ENCODE measurements at regions not wholly inside any gene's neighbourhood (a gene's known extent, or its start where the extent isn't known, plus 50 kb on each side); places are given as distances from the start of the nearest gene placed in this dataset.

DNA sequence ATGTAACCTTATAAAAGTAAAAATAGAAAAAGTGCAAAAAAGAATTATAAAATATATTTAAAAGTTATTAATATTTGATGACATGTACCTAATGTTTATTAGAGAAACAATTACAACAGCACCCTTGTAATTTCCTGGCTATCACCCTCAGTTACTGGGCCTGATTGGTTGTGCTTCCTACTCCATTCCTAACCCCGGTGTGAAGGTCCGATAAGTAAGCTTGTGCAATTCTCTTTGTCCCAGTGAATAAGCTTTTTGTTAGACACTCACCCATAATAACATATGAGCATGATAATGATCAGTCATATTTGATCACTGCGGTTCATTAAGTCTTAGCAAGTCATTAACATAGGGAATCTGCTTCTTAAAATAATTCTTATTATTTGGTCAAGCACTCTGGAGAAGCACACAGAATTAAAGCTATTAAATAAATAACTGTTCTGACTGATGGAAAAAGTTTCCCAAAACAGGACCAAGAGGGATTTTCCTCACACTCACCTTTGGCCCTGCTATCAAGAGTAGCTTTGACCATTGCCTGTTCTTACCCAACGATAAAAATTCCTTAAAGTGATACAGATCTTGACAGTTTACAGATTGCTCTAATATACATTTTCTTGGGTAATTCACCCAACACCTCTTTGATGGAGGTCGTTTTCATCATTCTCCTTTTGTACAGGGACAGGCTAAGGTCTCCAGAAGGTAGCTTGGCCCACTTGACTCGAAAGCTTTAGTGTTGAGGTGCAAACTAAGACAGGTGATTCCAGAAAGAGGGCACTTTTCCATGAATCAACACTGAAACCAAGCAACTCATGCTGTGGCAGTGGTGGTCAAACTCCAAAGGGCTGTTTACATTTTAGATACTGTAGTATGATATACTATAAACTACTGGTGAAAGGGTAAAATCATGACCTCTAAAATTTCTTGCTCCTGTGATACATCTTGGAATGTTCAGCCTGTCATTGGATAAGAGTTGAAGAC, 543.0 kb upstream of the KCNMB2 start:
- no peak overlapping the region for H3K4me3 ChIP-seq (ENCODE audit: low read depth, low read length)
- no peaks in the 10 kb centered on the region; the same call in 1 of the 2 replicates for H3K9me3 ChIP-seq (ENCODE audit: control insufficient read depth, insufficient read depth, low read length)
- no peaks in the 10 kb centered on the region for H3K27me3 ChIP-seq (ENCODE audit: control insufficient read depth, insufficient read depth, low read length)
- H3K27ac ChIP-seq (ENCODE audit: low read depth, low read length) = no peak overlapping the region
- POLR2A ChIA-PET = no interaction called here
- CTCF ChIA-PET = interaction anchor here (0.6 kb wide), 1 partner anchor 430 kb away, joined by 4 read pairs; no protein-coding TSS in a partner anchor
- no peak for DNase-seq (ENCODE audit: low read depth, low spot score)
- TF ChIP-seq, protein P1, sequence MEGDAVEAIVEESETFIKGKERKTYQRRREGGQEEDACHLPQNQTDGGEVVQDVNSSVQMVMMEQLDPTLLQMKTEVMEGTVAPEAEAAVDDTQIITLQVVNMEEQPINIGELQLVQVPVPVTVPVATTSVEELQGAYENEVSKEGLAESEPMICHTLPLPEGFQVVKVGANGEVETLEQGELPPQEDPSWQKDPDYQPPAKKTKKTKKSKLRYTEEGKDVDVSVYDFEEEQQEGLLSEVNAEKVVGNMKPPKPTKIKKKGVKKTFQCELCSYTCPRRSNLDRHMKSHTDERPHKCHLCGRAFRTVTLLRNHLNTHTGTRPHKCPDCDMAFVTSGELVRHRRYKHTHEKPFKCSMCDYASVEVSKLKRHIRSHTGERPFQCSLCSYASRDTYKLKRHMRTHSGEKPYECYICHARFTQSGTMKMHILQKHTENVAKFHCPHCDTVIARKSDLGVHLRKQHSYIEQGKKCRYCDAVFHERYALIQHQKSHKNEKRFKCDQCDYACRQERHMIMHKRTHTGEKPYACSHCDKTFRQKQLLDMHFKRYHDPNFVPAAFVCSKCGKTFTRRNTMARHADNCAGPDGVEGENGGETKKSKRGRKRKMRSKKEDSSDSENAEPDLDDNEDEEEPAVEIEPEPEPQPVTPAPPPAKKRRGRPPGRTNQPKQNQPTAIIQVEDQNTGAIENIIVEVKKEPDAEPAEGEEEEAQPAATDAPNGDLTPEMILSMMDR (IDR thresholded peaks at IDR 0.05; ENCODE audit: low read depth, low read length) = no peak

DNA sequence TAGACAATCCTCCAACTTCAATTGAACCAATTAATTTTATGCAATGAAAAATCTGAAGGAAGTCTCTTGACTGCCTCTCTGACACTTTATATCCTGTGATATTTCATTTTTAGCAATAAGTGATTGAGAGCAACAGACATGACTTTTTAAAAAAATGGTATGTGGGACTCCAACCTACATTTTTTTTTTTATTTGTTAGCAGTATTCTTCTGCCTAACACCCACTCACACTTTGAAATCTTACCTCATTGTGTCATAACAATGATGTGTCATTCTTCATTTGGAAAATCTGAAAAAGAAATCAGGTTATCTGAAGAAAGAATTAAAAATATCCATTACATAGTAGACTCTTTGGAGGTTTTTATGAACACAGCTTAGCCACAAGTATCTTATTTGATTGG, 541.3 kb upstream of the KCNMB2 start:
- ChIA-PET CTCF (interaction anchor here (1.8 kb wide), 1 partner anchor 391 kb away, joined by 4 read pairs; no protein-coding TSS in a partner anchor), POLR2A (no interaction called here)
- TF ChIP-seq, protein P1 (IDR thresholded peaks at IDR 0.05; ENCODE audit: low read depth, low read length) = no peak
- H3K27ac ChIP-seq (ENCODE audit: low read depth, low read length) = no peak overlapping the region
- no peak overlapping the region for H3K4me3 ChIP-seq (ENCODE audit: low read depth, low read length)
- DNase-seq (ENCODE audit: low read depth, low spot score) = no peak
- no peaks in the 10 kb centered on the region for H3K27me3 ChIP-seq (ENCODE audit: control insufficient read depth, insufficient read depth, low read length)
- no peaks in the 10 kb centered on the region; the same call in 1 of the 2 replicates for H3K9me3 ChIP-seq (ENCODE audit: control insufficient read depth, insufficient read depth, low read length)

DNA sequence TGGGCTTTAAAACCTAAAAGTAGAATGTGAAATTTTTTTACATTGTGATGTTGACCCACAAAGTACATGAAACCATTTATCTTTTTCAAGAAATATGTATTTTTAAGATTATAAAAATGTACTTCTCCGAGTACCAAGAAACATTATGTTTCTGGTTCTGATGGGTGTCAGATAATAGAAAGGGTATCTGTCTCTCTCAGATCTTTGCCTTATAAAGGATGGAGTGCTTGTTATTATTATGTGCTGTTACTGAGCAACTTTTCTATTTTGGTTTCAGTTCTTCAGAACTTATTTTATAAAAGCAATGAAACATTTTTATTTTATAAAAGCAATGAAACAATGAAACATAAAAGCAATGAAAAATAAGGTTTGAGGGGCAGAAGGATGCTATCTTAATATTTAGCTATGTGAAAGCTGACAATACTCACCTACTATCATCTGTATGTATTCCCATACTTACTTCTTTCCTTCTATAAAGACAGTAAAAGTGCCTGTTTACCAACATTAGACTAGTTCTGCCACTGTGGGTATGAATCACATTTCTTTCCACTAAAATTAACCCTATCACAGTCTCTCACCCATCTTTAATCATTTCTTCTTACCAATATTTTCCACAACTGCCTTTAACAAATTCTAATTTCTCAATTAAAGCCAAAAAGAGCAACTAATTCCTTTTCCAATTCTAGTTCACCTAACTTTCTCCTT, 540.7 kb upstream of the KCNMB2 start:
- POLR2A ChIA-PET = no interaction called here
- CTCF ChIA-PET = interaction anchor here (1.8 kb wide), 1 partner anchor 390 kb away, joined by 4 read pairs; no protein-coding TSS in a partner anchor

DNA sequence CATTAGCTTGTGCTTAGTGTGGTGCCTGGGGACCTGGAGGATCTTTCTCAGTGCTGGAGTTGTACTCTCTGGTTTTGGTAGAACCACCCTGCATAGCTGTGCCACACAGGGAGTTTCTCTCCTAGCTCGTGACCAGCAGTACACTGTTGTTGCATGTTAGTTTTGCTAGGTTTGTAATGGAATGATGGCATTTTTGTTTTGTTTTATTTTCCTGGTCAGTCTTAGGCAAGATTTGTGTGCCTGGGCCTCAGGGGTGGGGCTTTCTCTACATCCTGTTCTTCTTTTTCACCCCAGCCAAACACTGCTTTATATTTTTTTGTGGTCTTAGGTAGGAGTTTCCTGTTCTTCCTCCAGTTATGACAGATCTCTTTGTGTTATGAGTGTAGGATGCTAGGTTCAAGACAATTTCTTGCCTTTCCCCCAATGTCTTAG, 534.5 kb upstream of the KCNMB2 start:
- POLR2A ChIA-PET = no interaction called here
- H3K27me3 ChIP-seq (ENCODE audit: control insufficient read depth, insufficient read depth, low read length) = no peaks in the 10 kb centered on the region
- no peak overlapping the region for H3K27ac ChIP-seq (ENCODE audit: low read depth, low read length)
- CTCF ChIA-PET = interaction anchor here (0.7 kb wide), 1 partner anchor 242 kb away, joined by 3 read pairs; no protein-coding TSS in a partner anchor
- DNase-seq (ENCODE audit: low read depth, low spot score) = no peak
- H3K9me3 ChIP-seq (ENCODE audit: control insufficient read depth, insufficient read depth, low read length) = no peaks in the 10 kb centered on the region
- TF ChIP-seq, protein P1 (IDR thresholded peaks at IDR 0.05; ENCODE audit: low read depth, low read length) = no peak
- no peak overlapping the region for H3K4me3 ChIP-seq (ENCODE audit: low read depth, low read length)

More for the DNA sequence above, 540.7 kb upstream of the KCNMB2 start:
- Histone ChIP-seq H3K4me3 (ENCODE audit: low read depth, low read length) (no peak overlapping the region), H3K27ac (ENCODE audit: low read depth, low read length) (no peak overlapping the region), H3K27me3 (ENCODE audit: control insufficient read depth, insufficient read depth, low read length) (no peaks in the 10 kb centered on the region), H3K9me3 (ENCODE audit: control insufficient read depth, insufficient read depth, low read length) (no peaks in the 10 kb centered on the region; the same call in 1 of the 2 replicates)
- TF ChIP-seq, protein P1 (IDR thresholded peaks at IDR 0.05; ENCODE audit: low read depth, low read length) = no peak
- DNase-seq (ENCODE audit: low read depth, low spot score) = no peak
